ENCODE measurements at regions not wholly inside any gene's neighbourhood (a gene's known extent, or its start where the extent isn't known, plus 50 kb on each side); places are given as distances from the start of the nearest gene placed in this dataset.

DNA sequence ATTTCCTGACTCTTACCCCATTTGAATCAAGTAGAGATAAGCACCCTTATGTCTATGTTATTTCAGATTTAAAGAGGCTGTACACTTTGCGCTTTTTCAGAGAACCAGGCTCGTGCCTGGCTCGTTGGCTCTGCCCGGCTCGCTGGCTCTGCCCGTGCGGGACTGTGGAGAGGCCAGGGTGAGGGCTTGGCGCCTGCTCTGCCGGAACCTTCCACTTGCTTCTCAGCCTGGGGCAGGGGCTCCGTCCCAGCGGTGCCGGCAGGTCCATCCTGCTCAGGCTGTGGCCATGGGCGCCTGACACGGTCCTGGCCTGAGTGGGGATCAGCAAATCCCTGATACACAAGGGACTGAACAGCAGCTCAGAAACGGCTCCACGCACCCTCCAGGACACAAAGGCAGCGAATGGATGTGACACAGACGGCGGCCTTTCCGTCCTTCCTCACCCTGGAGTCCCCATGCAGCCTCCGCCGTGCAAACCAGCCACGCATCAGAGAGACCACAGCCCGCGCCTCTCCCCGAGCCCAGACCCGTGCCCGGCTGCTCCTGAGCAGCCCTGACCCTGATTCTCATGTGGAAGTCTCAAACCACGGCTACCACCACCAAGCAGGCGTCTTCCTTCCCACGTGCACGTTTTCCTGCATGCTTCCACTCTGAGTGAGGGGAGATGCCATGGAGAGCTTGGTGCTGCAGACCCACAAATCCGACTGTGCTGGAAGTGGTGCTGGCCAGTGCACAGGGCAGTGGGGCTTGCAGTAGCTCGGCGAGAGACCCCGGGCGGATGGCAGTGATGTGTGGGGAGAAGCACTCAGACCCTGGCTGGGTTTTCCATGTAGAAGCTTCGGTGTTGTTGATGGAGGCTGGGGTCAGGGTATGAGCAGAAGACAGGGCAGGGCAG lies 233.9 kb downstream of the ERMARD start:
- TF ChIP-seq GATA3 (IDR thresholded peaks at IDR 0.05; ENCODE audit: low read depth, low read length) (no peak), GATA2 (IDR thresholded peaks at IDR 0.05; ENCODE audit: low read depth, low read length) (no peak)

DNA sequence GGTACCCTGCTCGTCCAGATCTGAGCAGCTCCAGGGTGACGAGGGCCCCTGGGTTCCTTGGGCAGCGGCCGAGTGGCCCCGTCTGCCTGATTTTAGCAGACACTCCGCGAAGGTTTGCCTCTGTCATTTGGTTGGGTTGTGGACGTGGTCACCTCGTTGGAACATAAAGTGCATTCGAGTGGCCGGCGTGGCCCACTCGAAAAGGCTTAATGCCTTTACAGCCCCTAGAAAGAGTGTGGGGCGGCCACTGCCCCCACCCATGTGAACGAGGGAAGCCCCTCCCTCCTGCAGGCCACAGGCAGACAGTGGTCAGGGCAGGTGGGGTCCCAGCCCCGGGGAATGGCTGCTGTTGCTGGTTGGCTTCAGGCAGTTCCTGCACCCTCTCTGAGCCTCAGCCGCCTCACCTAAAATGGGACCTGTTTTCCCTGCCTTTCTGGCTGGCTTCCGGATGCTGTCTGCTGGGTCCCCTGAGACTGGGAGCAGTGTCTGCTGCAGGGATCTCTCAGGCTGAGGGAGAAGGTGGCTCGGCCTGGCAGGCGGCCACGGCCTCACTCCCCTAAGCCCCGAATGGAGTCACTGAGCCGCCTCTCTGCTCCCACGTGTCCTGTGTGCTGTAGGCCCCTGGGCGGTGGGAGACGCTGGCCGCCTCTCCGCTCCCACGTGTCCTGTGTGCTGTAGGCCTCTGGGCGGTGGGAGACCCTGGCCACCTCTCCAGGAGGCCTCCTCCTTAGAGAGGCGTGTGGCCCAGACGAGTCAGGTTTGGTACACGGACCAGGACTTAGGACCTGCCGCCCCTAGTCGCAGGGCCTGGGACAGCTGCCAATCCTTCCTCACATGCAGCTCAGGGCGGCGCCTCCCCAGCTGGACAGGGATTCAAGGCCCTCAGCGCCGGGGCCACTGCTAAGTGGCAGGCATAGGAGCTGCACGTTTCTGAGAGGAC lies 233.0 kb downstream of the ERMARD start:
- TF ChIP-seq GATA3 (IDR thresholded peaks at IDR 0.05; ENCODE audit: low read depth, low read length), result no peak
- TF ChIP-seq GATA2 (IDR thresholded peaks at IDR 0.05; ENCODE audit: low read depth, low read length), result no peak

DNA sequence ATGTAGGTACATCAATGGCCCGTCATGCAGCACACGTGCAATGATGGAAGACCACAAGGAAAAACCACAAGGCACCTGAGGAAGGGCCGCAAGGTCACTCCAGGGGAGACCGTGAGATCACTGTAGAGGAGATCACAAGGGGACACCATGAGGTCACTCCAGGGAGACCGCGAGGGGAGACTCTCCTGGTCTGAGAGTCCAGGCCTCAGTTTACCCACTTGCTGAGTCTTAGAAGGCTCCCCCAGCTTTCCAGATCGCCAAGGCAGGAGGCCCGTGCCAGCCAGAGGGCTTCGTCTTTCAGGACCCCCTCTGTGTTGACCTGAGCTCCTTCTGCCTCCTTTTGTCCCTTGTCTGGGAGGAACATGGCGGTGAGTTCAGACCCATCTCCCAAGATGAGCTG lies 232.2 kb downstream of the ERMARD start:
- TF ChIP-seq GATA2 (IDR thresholded peaks at IDR 0.05; ENCODE audit: low read depth, low read length) (no peak), GATA3 (IDR thresholded peaks at IDR 0.05; ENCODE audit: low read depth, low read length) (no peak)

DNA sequence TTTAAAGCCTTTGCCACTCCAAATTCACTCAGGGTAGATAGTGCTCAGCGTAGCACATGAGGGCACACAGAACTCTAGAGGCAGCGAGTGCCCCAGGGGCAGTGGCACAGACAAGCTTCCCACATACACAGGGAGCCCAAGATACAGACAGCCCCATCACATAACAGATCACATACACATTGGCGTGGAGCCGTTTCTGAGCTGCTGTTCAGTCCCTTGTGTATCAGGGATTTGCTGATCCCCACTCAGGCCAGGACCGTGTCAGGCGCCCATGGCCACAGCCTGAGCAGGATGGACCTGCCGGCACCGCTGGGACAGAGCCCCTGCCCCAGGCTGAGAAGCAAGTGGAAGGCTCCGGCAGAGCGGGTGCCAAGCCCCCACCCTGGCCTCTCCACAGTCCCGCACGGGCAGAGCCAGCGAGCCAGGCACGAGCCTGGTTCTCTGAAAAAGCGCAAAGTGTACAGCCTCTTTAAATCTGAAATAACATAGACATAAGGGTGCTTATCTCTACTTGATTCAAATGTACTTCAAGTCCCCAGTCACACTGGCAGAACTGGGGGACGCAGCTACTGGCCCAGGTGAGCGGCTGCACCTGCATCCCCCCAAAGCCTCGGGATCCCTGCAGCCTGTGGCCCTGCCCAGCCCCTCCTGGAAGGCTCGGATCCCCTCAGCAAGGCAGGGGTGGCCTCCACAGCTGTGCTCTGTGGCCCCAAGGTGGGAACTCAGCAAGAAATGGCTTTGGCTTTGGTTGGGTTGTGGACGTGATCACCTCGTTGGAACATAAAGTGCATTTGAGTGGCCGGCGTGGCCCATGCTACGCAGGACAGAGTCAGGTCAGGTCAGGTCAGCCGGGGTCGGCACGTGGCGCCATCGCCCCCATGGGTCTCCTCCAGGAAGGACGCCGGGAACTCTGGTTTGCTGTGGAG lies 231.3 kb downstream of the ERMARD start:
- TF ChIP-seq GATA2 (IDR thresholded peaks at IDR 0.05; ENCODE audit: low read depth, low read length) (no peak), GATA3 (IDR thresholded peaks at IDR 0.05; ENCODE audit: low read depth, low read length) (no peak)

DNA sequence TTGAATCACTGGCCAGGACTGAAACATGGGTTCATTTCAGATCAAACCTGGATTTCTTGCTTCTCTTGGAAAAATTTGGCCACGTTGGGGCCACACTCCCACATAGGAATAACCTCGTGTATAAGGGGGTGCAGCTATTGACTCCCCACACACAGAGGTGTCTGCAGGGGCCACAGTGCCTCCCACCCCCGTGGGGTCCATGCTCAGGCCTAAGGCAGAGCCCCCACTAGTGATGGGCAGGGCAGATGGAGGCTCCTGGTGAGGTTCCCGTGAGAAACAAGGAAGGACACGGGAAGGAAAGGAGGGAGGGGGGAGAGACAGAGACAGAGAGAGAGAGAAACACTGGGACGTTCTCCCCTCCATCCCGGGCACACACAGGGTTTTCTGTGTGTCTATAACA lies 230.5 kb downstream of the ERMARD start:
- TF ChIP-seq GATA2 (IDR thresholded peaks at IDR 0.05; ENCODE audit: low read depth, low read length) (no peak), GATA3 (IDR thresholded peaks at IDR 0.05; ENCODE audit: low read depth, low read length) (no peak)

DNA sequence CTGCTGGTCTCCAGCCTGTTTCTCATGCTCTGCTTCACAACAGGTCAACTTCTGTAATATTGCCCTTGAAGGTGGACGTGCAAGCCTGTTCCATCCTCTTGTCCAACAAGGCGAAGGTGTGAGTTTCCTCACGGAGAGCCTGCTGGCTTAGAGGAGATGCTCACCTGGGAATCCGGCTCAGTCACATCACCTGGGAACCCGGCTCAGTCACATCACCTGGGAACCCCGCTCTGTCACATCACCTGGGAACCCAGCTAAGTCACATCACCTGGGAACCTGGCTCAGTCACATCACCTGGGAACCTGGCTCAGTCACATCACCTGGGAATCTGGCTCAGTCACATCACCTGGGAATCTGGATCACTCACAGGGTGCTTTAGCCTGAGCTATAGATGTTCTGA lies 230.1 kb downstream of the ERMARD start:
- TF ChIP-seq GATA3 (IDR thresholded peaks at IDR 0.05; ENCODE audit: low read depth, low read length) (no peak), GATA2 (IDR thresholded peaks at IDR 0.05; ENCODE audit: low read depth, low read length) (no peak)

DNA sequence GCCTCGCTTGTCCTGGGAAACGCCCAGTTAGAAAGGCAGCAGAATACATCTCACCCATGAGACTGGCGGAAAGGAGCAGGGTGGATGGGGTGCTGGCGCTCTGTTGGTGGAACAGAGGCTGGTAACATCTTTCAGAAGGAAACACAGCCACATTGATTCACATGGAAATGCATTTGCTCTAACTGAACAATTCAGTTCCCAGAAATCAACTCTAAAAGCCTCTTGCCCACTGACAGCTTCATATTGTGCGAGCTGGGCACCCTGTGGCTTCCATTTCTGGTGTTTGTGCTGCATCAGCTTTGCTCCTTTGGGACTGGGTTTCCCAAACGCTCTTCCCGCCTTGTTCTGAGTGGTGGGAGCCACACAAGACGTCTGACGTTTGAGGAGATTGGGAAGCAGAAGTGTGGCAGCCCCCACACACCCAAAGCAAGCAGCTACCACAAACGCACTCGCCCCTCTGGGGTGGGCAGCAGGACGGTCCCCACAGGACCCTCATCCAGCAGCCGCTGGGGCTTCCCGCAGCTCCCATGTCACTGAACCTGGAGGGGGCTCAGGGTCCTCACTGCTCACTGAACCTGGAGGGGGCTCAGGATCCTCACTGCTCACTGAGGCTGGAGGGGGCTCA lies 229.5 kb downstream of the ERMARD start:
- TF ChIP-seq GATA3 (IDR thresholded peaks at IDR 0.05; ENCODE audit: low read depth, low read length) (no peak), GATA2 (IDR thresholded peaks at IDR 0.05; ENCODE audit: low read depth, low read length) (no peak)

DNA sequence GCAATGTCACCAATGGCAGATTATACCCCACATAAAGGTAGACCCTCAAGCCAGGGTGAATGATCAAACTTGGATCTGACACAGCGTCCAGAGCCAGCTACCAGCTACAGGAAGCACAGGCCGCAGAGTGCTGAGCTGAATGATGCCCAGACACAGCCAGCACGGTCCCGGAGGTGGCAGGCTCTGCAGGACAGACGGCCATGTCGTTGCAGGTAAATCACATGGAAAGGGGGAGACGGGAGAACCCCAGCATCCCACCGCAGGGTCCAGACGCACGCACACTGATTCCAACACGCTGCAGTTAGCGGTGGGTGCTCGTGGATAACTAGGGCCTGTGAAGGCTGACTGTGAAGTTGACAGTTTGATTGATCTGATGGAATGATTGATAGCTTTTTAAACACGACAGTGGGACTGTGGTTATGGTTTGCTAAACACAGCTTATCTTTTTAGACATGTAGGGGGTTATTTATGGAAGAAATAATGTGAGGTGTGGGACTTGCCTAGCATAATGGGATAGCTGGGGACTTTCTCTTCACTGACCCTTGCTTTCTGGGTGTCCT lies 228.5 kb downstream of the ERMARD start:
- TF ChIP-seq GATA3 (IDR thresholded peaks at IDR 0.05; ENCODE audit: low read depth, low read length) (no peak), GATA2 (IDR thresholded peaks at IDR 0.05; ENCODE audit: low read depth, low read length) (no peak)

DNA sequence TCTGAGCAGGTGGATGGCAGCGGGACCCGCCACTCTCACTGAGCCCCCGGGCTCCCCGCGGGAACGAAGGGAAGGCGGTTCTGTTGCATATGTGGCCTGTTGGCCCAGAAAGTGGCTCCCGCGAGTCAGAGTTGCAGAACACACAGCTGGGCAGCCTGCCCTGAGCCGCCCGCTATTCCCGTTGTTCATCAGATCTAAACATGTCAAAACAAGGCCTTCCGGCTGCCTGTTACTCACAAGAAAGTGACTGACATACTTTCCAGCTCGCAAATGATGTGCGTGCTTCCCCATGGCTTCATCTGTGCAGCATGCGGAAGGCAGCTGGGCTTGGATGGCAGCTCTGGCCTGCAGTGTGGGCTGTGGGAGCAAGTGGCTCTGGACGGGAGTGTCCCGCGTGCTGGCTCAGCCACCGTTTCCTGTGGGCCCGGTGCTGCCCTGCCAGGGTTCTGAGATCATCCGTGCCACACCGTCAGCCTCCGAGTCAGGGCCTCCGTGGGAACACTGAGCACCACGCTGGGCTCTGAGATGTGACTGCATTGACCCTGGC lies 227.3 kb downstream of the ERMARD start:
- no peak for TF ChIP-seq GATA3 (IDR thresholded peaks at IDR 0.05; ENCODE audit: low read depth, low read length)
- no peak for TF ChIP-seq GATA2 (IDR thresholded peaks at IDR 0.05; ENCODE audit: low read depth, low read length)

DNA sequence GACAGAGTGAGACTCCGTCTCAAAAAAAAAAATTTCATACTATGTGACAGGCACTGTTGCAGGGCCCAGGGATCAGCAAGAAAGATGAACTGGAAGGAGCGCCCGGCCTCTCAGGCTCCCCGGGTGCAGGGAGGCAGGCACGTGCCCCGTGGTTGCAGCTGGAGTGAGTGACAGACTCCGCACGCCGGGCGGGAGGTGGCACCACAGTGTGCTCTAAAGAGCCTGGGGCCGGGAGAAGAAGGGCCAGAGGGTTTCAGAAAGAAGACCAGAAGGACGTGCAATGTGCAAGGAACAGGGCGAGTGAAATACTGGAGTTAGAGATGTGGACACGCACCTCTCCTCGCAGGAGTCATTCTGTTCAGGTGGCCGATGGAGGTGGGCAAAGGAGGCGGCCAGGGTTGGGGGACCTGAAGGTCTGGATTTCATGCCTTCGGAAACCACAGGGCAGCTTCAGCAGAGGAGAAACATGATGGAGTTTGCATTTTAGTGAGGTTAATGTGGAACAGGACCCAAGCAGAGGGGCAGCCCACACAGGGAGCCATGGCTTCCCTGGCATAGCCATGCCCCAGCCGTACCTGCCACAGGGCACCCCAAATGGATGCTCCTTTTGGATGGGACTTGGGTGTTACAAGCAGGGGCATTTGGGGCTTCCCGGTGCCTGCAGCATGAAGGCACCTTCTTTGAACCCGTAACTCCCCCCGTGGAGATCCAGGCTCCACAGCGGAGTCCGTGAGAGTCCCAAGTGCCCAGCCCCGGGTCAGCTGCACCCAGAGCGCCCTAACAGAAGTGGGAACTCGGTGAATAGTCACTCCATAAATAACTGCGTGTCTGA lies 226.2 kb downstream of the ERMARD start:
- TF ChIP-seq GATA2 (IDR thresholded peaks at IDR 0.05; ENCODE audit: low read depth, low read length), result no peak
- TF ChIP-seq GATA3 (IDR thresholded peaks at IDR 0.05; ENCODE audit: low read depth, low read length), result no peak

DNA sequence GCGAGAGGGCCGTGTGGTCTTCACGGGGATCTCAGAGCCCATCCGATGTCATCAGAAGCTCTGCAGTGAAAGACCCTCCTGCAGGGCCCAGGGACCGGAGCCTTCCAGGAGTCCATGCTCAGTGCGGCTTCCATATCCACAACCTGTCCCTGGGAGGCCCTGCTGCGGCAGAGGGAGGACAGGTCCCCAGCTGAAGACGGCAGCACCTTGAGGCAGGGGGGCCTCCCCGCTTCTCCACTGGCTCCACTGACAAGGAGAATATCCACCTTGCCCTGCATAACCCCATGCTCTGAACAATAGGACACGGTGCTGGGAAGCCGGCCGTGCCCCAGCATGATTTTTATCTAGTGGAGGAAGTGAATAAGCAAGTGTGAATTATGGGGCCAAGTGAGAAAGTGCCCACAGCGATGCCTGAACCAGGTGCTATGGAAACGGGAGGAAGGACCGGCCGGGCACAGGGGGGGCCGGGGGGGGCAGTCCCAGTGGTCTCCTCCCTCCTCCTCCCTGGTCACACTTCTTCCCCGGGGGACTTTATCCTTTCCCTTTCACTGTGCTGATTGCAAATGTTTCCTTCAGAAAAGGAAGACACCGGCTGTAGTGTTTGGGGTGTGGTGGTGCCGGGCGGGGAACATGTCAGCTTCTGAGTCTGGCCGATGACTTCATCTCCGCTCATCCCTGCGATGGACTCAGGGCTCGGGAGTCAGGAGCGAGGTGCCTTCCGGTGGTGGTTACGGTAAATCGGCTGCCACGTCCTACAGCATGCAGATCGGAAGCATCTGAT lies 225.1 kb downstream of the ERMARD start:
- TF ChIP-seq GATA3 (IDR thresholded peaks at IDR 0.05; ENCODE audit: low read depth, low read length), result no peak
